GM12892 (cell line): ENCODE measurements at regions not wholly inside any gene's neighbourhood (a gene's known extent, or its start where the extent isn't known, plus 50 kb on each side); places are given as distances from the start of the nearest gene placed in this dataset.

Source experiments
- POLR2A ChIP-seq: IDR thresholded peaks from 2 replicates; pipeline ENCODE4 v1.6.1; 2011; ENCODE audit warnings: low read depth, low read length, control low read depth
- POLR2AphosphoS5 ChIP-seq: IDR thresholded peaks from 2 replicates; pipeline ENCODE4 v1.6.1; 2011; ENCODE audit warnings: low read depth, low read length, control low read depth

GRCh38 chr3:190242147-190242546, 80.1 kb downstream of the CLDN1 start:
- TF ChIP-seq POLR2A (no peak), POLR2AphosphoS5 (no peak)
